Lower leg skin (tissue), 3 donors: ENCODE measurements at regions not wholly inside any gene's neighbourhood (a gene's known extent, or its start where the extent isn't known, plus 50 kb on each side); places are given as distances from the start of the nearest gene placed in this dataset.

Experiments
- POLR2A ChIP-seq, 2 donors: fragments of 450-650 bp; IDR thresholded peaks; one replicate each; pipeline ENCODE4 v1.6.1; 2016 to 2017; ENCODE audit warnings: antibody characterized with exemption in 2 of 2, mild to moderate bottlenecking in 1 of 2, moderate library complexity in 1 of 2
- TF ChIP-seq, protein P1 (sequence below), 3 donors: fragments of 450-650 bp; IDR thresholded peaks; one replicate each; pipeline ENCODE4 v1.5.1; 2016; ENCODE audit warnings: antibody characterized with exemption in 3 of 3, mild to moderate bottlenecking in 3 of 3, moderate library complexity in 2 of 3

DNA sequence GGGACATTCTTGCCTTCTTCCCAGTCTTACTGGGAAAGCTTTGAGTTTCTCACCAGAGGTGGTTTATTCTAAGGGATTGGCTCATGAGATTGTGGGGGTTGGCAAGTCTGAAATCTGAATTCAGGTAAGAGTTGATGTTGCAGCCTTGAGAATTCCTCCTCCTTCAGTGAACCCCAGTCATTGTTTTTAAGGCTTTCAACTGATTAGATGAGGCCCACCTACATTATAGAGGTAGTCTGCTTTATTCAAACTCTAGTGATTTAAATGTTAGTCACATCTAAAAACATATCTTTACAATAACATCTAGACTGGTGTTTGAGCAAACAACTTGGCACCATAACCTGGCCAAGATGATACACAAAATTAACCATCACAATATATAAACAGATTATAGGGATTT is 156.5 kb upstream of the MED14 start:
- TF ChIP-seq POLR2A (IDR thresholded peaks at IDR 0.05): no peak
- TF ChIP-seq, protein P1, sequence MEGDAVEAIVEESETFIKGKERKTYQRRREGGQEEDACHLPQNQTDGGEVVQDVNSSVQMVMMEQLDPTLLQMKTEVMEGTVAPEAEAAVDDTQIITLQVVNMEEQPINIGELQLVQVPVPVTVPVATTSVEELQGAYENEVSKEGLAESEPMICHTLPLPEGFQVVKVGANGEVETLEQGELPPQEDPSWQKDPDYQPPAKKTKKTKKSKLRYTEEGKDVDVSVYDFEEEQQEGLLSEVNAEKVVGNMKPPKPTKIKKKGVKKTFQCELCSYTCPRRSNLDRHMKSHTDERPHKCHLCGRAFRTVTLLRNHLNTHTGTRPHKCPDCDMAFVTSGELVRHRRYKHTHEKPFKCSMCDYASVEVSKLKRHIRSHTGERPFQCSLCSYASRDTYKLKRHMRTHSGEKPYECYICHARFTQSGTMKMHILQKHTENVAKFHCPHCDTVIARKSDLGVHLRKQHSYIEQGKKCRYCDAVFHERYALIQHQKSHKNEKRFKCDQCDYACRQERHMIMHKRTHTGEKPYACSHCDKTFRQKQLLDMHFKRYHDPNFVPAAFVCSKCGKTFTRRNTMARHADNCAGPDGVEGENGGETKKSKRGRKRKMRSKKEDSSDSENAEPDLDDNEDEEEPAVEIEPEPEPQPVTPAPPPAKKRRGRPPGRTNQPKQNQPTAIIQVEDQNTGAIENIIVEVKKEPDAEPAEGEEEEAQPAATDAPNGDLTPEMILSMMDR (IDR thresholded peaks at IDR 0.05): no peak
